ENCODE measurements at regions not wholly inside any gene's neighbourhood (a gene's known extent, or its start where the extent isn't known, plus 50 kb on each side); places are given as distances from the start of the nearest gene placed in this dataset.

- TF ChIP-seq, protein P1, sequence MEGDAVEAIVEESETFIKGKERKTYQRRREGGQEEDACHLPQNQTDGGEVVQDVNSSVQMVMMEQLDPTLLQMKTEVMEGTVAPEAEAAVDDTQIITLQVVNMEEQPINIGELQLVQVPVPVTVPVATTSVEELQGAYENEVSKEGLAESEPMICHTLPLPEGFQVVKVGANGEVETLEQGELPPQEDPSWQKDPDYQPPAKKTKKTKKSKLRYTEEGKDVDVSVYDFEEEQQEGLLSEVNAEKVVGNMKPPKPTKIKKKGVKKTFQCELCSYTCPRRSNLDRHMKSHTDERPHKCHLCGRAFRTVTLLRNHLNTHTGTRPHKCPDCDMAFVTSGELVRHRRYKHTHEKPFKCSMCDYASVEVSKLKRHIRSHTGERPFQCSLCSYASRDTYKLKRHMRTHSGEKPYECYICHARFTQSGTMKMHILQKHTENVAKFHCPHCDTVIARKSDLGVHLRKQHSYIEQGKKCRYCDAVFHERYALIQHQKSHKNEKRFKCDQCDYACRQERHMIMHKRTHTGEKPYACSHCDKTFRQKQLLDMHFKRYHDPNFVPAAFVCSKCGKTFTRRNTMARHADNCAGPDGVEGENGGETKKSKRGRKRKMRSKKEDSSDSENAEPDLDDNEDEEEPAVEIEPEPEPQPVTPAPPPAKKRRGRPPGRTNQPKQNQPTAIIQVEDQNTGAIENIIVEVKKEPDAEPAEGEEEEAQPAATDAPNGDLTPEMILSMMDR (IDR thresholded peaks at IDR 0.05), result no peak
- no peak for TF ChIP-seq KAT7 (CRISPR knock-in tag; IDR thresholded peaks at IDR 0.05; ENCODE audit: borderline replicate concordance)
- no peak for TF ChIP-seq ZNF423 (CRISPR knock-in tag; IDR thresholded peaks at IDR 0.05)
- no peak for TF ChIP-seq E2F5 (CRISPR knock-in tag; IDR thresholded peaks at IDR 0.05)
- no peak for TF ChIP-seq NR1H2 (CRISPR knock-in tag; IDR thresholded peaks at IDR 0.05)
- TF ChIP-seq CDX4 (CRISPR knock-in tag; IDR thresholded peaks at IDR 0.05; ENCODE audit: borderline replicate concordance), result no peak
- no peak for TF ChIP-seq HMGXB4 (CRISPR knock-in tag; IDR thresholded peaks at IDR 0.05)
Observed at GRCh38 chr9:94479757-94480156, 75.1 kb upstream of the PCAT7 start.

Measured in WTC11 (cell line).